ENCODE measurements at regions not wholly inside any gene's neighbourhood (a gene's known extent, or its start where the extent isn't known, plus 50 kb on each side); places are given as distances from the start of the nearest gene placed in this dataset.

- TF ChIP-seq GATA3 (IDR thresholded peaks at IDR 0.05; ENCODE audit: low read depth, low read length) (no peak), GATA2 (IDR thresholded peaks at IDR 0.05; ENCODE audit: low read depth, low read length) (no peak)
Measured at GRCh38 chr2:60094450-60094929, 459.0 kb downstream of the BCL11A start.
